ENCODE measurements at regions not wholly inside any gene's neighbourhood (a gene's known extent, or its start where the extent isn't known, plus 50 kb on each side); places are given as distances from the start of the nearest gene placed in this dataset.

GRCh38 chr22:49446145-49446758 is 381.4 kb downstream of the BRD1 start (continued):
- TF ChIP-seq ISL1 (CRISPR knock-in tag; IDR thresholded peaks at IDR 0.05) (no peak), SNAI2 (CRISPR knock-in tag; IDR thresholded peaks at IDR 0.05) (no peak), ZNF8 (CRISPR knock-in tag; IDR thresholded peaks at IDR 0.05) (no peak), ESRRG (CRISPR knock-in tag; IDR thresholded peaks at IDR 0.05) (no peak), OSR1 (CRISPR knock-in tag; IDR thresholded peaks at IDR 0.05) (no peak), BACH2 (CRISPR knock-in tag; IDR thresholded peaks at IDR 0.05; ENCODE audit: borderline replicate concordance) (no peak)

GRCh38 chr22:49444781-49445180 is 382.9 kb downstream of the BRD1 start:
- TF ChIP-seq POU6F1 (CRISPR knock-in tag; IDR thresholded peaks at IDR 0.05; ENCODE audit: borderline replicate concordance, low read depth) (no peak), ZFP30 (CRISPR knock-in tag; IDR thresholded peaks at IDR 0.05) (no peak), SNAI2 (CRISPR knock-in tag; IDR thresholded peaks at IDR 0.05) (no peak), ZFP3 (CRISPR knock-in tag; IDR thresholded peaks at IDR 0.05) (no peak), GLIS3 (CRISPR knock-in tag; IDR thresholded peaks at IDR 0.05) (no peak)
- TF ChIP-seq, protein P1, sequence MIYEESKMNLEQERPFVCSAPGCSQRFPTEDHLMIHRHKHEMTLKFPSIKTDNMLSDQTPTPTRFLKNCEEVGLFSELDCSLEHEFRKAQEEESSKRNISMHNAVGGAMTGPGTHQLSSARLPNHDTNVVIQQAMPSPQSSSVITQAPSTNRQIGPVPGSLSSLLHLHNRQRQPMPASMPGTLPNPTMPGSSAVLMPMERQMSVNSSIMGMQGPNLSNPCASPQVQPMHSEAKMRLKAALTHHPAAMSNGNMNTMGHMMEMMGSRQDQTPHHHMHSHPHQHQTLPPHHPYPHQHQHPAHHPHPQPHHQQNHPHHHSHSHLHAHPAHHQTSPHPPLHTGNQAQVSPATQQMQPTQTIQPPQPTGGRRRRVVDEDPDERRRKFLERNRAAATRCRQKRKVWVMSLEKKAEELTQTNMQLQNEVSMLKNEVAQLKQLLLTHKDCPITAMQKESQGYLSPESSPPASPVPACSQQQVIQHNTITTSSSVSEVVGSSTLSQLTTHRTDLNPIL (CRISPR knock-in tag; IDR thresholded peaks at IDR 0.05; ENCODE audit: low read depth) = no peak
- ATAC-seq = no peak

- TF ChIP-seq ZNF565 (CRISPR knock-in tag; conservative IDR thresholded peaks at IDR 0.05; ENCODE audit: low read depth) = no peak
- no peak for TF ChIP-seq ZC3H10 (CRISPR knock-in tag; IDR thresholded peaks at IDR 0.05)
- TF ChIP-seq ZFP30 (CRISPR knock-in tag; IDR thresholded peaks at IDR 0.05) = no peak
- no peak for TF ChIP-seq SNAI2 (CRISPR knock-in tag; IDR thresholded peaks at IDR 0.05)
- TF ChIP-seq POU6F1 (CRISPR knock-in tag; IDR thresholded peaks at IDR 0.05; ENCODE audit: borderline replicate concordance, low read depth) = no peak
- no peak for TF ChIP-seq CSRNP3 (CRISPR knock-in tag; IDR thresholded peaks at IDR 0.05)
- TF ChIP-seq ARNTL (CRISPR knock-in tag; IDR thresholded peaks at IDR 0.05; ENCODE audit: borderline replicate concordance, low read depth) = no peak
- TF ChIP-seq CSDC2 (CRISPR knock-in tag; IDR thresholded peaks at IDR 0.05) = no peak
- TF ChIP-seq ZNF70 (CRISPR knock-in tag; IDR thresholded peaks at IDR 0.05) = no peak
- TF ChIP-seq RARB (CRISPR knock-in tag; IDR thresholded peaks at IDR 0.05) = no peak
- TF ChIP-seq BACH2 (CRISPR knock-in tag; IDR thresholded peaks at IDR 0.05; ENCODE audit: borderline replicate concordance) = no peak
- TF ChIP-seq OSR1 (CRISPR knock-in tag; IDR thresholded peaks at IDR 0.05) = no peak
- no peak for TF ChIP-seq ISL1 (CRISPR knock-in tag; IDR thresholded peaks at IDR 0.05)
- TF ChIP-seq, protein P2, sequence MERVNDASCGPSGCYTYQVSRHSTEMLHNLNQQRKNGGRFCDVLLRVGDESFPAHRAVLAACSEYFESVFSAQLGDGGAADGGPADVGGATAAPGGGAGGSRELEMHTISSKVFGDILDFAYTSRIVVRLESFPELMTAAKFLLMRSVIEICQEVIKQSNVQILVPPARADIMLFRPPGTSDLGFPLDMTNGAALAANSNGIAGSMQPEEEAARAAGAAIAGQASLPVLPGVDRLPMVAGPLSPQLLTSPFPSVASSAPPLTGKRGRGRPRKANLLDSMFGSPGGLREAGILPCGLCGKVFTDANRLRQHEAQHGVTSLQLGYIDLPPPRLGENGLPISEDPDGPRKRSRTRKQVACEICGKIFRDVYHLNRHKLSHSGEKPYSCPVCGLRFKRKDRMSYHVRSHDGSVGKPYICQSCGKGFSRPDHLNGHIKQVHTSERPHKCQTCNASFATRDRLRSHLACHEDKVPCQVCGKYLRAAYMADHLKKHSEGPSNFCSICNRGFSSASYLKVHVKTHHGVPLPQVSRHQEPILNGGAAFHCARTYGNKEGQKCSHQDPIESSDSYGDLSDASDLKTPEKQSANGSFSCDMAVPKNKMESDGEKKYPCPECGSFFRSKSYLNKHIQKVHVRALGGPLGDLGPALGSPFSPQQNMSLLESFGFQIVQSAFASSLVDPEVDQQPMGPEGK (CRISPR knock-in tag; IDR thresholded peaks at IDR 0.05; ENCODE audit: borderline replicate concordance) = no peak
- no peak for TF ChIP-seq PPARA (CRISPR knock-in tag; IDR thresholded peaks at IDR 0.05; ENCODE audit: borderline replicate concordance)
- TF ChIP-seq, protein P1 (CRISPR knock-in tag; IDR thresholded peaks at IDR 0.05; ENCODE audit: low read depth) = no peak
- no peak for TF ChIP-seq TSHZ2 (CRISPR knock-in tag; IDR thresholded peaks at IDR 0.05)
- TF ChIP-seq ZNF8 (CRISPR knock-in tag; IDR thresholded peaks at IDR 0.05) = no peak
- TF ChIP-seq TCF4 (CRISPR knock-in tag; IDR thresholded peaks at IDR 0.05; ENCODE audit: borderline replicate concordance) = no peak
- no peak for ATAC-seq
Measured at GRCh38 chr22:49440931-49441330, 386.7 kb downstream of the BRD1 start.

Measured in SK-N-SH treated with all-trans-retinoic acid at 6 μM for 48 hours (cell line).